Activated CD8-positive, alpha-beta memory T cell treated with anti-CD3 and anti-CD28 coated beads for 48 hours (primary cell): ENCODE measurements at regions not wholly inside any gene's neighbourhood (a gene's known extent, or its start where the extent isn't known, plus 50 kb on each side); places are given as distances from the start of the nearest gene placed in this dataset.

Experiments
- DNase-seq, 3 experiments: peaks; one replicate each; pipeline ENCODE4 v3.0.0-alpha.2; 2020; ENCODE audit warnings: low read depth in 2 of 3, low spot score in 2 of 3

- no peak for DNase-seq
Observed at GRCh38 chr20:58003525-58003924, 224.9 kb downstream of the ANKRD60 start.

GRCh38 chr20:58002901-58003300, 225.6 kb downstream of the ANKRD60 start:
- no peak for DNase-seq

- DNase-seq, result no peak
Observed at GRCh38 chr20:58001946-58002345, 226.5 kb downstream of the ANKRD60 start.

- no peak for DNase-seq
Observed at GRCh38 chr20:58001381-58001780, 227.1 kb downstream of the ANKRD60 start.

GRCh38 chr20:58000861-58001260, 227.6 kb downstream of the ANKRD60 start:
- DNase-seq, result no peak

GRCh38 chr20:57999465-58000111, 228.9 kb downstream of the ANKRD60 start:
- no peak for DNase-seq

GRCh38 chr20:57998981-57999464, 229.4 kb downstream of the ANKRD60 start:
- no peak for DNase-seq

GRCh38 chr20:57998276-57998675, 230.2 kb downstream of the ANKRD60 start:
- DNase-seq, result no peak

GRCh38 chr20:57996936-57997890, 231.2 kb downstream of the ANKRD60 start:
- DNase-seq, result no peak

- no peak for DNase-seq
Observed at GRCh38 chr20:57996465-57996864, 232.0 kb downstream of the ANKRD60 start.

GRCh38 chr20:57995381-57995977, 233.0 kb downstream of the ANKRD60 start:
- no peak for DNase-seq

- DNase-seq, result no peak
Observed at GRCh38 chr20:57993716-57994431, 234.6 kb downstream of the ANKRD60 start.

GRCh38 chr20:57991211-57991881, 237.1 kb downstream of the ANKRD60 start:
- DNase-seq, result no peak

GRCh38 chr20:57990396-57990987, 238.0 kb downstream of the ANKRD60 start:
- no peak for DNase-seq

- no peak for DNase-seq
Observed at GRCh38 chr20:57988828-57989227, 239.6 kb downstream of the ANKRD60 start.

GRCh38 chr20:57988422-57988821, 240.0 kb downstream of the ANKRD60 start:
- no peak for DNase-seq

GRCh38 chr20:57987659-57988058, 240.8 kb downstream of the ANKRD60 start:
- no peak for DNase-seq

GRCh38 chr20:57986666-57987065, 241.8 kb downstream of the ANKRD60 start:
- no peak for DNase-seq

GRCh38 chr20:57985278-57985677, 243.2 kb downstream of the ANKRD60 start:
- DNase-seq, result no peak

GRCh38 chr20:57983082-57983481, 245.4 kb downstream of the ANKRD60 start:
- no peak for DNase-seq
